ENCODE measurements at regions not wholly inside any gene's neighbourhood (a gene's known extent, or its start where the extent isn't known, plus 50 kb on each side); places are given as distances from the start of the nearest gene placed in this dataset.
A peak's percentile ranks its signal among the peaks of the same experiment; 100 is the strongest.

DNA sequence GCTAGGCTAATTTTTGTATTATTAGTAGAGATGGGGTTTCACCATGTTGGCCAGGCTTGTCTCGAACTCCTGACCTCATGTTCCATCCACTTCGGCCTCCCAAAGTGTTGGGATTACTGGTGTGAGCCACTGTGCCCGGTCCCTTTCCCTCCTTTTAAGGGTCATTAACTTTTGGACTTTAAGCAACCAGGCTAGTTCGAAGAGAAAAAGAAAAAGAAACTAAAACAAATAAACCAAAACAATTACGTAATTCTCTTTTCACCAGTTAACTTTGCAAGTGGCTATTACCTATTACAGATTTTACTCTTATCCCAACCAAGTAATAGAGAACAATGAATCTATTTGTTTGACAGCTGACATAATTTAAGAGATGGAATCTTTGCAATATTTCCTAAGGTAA lies 72.8 kb upstream of the SEMA3C start:
- no peak for DNase-seq (ENCODE audit: low spot score)

DNA sequence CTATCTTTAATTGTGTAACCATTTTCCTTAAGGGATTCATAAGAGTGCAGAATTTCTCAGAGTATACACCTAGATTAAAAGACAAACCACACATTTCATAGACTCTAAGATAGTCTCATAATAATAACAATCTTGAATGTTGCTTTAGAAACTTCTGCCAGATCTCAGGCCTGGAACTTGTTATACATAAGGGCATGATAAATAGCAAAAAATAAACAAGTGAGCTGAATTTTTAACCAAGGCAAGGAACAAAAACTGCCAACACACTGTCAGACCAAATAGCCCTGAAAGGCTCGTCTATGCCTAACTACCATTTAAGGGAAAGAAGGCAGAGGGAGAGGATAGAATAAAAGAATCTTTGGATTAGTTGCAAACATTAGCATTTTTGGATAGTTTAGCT lies 65.8 kb upstream of the SEMA3C start:
- DNase-seq (ENCODE audit: low spot score): no peak

- peak; percentile 24 for DNase-seq (ENCODE audit: low spot score)
These were observed 62.6 kb upstream of the SEMA3C start for GRCh38 chr7:80981405-80981804.

- DNase-seq (ENCODE audit: low spot score): no peak
These were observed 58.9 kb upstream of the SEMA3C start for GRCh38 chr7:80977751-80978150.

DNA sequence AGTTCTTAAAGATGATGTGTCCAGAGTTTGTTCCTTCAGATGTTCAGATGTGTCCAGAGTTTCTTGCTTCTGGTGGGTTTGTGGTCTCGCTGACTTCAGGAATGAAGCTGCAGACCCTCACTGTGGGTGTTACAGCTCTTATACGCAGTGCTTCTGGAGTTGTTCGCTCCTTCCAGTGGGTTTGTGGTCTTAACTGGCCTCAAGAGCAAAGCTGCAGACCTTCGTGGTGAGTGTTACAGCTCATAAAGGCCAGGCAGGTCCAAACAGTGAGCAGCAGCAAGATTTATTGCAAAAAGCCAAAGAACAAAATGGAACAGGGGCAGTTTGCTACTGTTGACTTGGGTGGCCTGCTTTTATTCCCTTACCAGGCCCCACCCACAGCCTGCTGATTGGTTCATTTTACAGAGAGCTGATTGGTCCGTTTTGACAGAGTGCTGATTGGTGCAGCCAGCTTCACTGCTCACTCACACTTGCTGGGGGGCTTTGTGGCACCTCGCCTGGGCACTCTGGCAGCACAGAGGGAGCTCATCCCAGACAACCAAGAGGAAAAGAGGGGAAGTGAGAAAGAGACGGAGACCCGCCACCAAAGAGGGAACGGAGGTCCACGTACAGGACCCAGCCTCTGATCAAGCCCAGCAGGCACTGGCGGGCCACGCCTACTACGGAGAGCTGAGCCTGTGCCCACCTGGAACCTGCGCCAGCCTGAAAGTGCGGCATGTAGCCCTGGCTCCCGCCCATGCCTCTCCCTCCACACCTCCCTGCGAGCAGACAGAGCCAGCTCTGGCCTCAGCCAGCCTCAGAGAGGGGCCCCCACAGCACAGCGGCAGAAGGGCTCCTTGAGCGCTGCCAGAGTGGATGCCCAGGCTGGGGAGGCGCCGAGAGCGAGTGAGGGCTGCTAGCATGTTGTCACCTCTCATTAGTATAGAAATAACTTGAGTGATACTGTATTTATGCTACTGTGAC lies 55.8 kb upstream of the SEMA3C start:
- no peak for DNase-seq (ENCODE audit: low spot score)

- no peak for DNase-seq (ENCODE audit: low spot score)
These were observed 52.4 kb upstream of the SEMA3C start for GRCh38 chr7:80971225-80971624.

Measured in A172 (cell line).